Natural killer cell (primary cell): ENCODE measurements at regions not wholly inside any gene's neighbourhood (a gene's known extent, or its start where the extent isn't known, plus 50 kb on each side); places are given as distances from the start of the nearest gene placed in this dataset.

Source experiments
- ATAC-seq, 3 donors: fragments of 150-1000 bp in 2 of 3; fragments of 200-7000 bp in 1 of 3; cut with Tn5 transposase; 1 replicate in 1 of 3; 2 replicates in 2 of 3; pipeline ENCODE4 v1.10.0; 2021; ENCODE audit warnings: mild to moderate bottlenecking in 2 of 3, moderate library complexity in 2 of 3
- DNase-seq, 2 donors: peaks; one replicate each; pipeline versions ENCODE4 v3.0.0 to v3.0.0-alpha.2; 2013 to 2021; ENCODE audit warnings: mixed read lengths in 1 of 2
- H3K27ac ChIP-seq: one replicate; pipeline ENCODE4 v1.5.1; 2013; ENCODE audit warnings: mild to moderate bottlenecking, low read length
- H3K27me3 ChIP-seq: one replicate; pipeline ENCODE4 v1.6.1; 2013; ENCODE audit warnings: low read length; ENCODE audit not compliant: control insufficient read depth, insufficient read depth
- H3K36me3 ChIP-seq: one replicate; pipeline ENCODE4 v1.6.1; 2013; ENCODE audit warnings: low read length; ENCODE audit not compliant: control insufficient read depth, insufficient read depth
- H3K4me1 ChIP-seq: one replicate; pipeline ENCODE4 v1.6.1; 2013; ENCODE audit warnings: low read length; ENCODE audit not compliant: control insufficient read depth, insufficient read depth
- H3K4me3 ChIP-seq: one replicate; pipeline ENCODE4 v1.5.1; 2013; ENCODE audit warnings: low read length
- H3K9me3 ChIP-seq: one replicate; pipeline ENCODE4 v1.6.1; 2013; ENCODE audit warnings: low read length; ENCODE audit not compliant: control insufficient read depth, insufficient read depth
- H3K27ac Mint-ChIP-seq, 2 donors: one replicate each; pipeline ENCODE4 v1.8.0; 2022; ENCODE audit warnings: mild to moderate bottlenecking in 2 of 2, mixed read lengths in 2 of 2, moderate library complexity in 1 of 2
- H3K27me3 Mint-ChIP-seq, 2 donors: one replicate each; pipeline ENCODE4 v1.8.0; 2022; ENCODE audit warnings: low read depth in 2 of 2, mixed read lengths in 2 of 2
- H3K36me3 Mint-ChIP-seq: one replicate; pipeline ENCODE4 v1.8.0; 2022; ENCODE audit warnings: mixed read lengths
- H3K4me1 Mint-ChIP-seq, 2 donors: one replicate each; pipeline ENCODE4 v1.8.0; 2022; ENCODE audit warnings: mixed read lengths in 2 of 2
- H3K4me3 Mint-ChIP-seq: one replicate; pipeline ENCODE4 v1.8.0; 2022; ENCODE audit warnings: mild to moderate bottlenecking, moderate library complexity, mixed read lengths
- H3K9me3 Mint-ChIP-seq, 2 donors: one replicate each; pipeline ENCODE4 v1.8.0; 2022; ENCODE audit warnings: mixed read lengths in 2 of 2
- CTCF ChIP-seq: fragments of 200-600 bp; IDR thresholded peaks from one replicate; pipeline ENCODE4 v1.8.0; 2022; ENCODE audit warnings: antibody characterized with exemption
- WGBS: methylation state at CpG from one replicate; pipeline ENCODE4 v1.1.7; 2013; ENCODE audit warnings: missing lambda C conversion rate; ENCODE audit not compliant: insufficient coverage; 5-methylcytosine and 5-hydroxymethylcytosine counted together
- intact Hi-C: fragments of 100-400 bp; cut with micrococcal nuclease; formaldehyde crosslinking; loops from one replicate; pipeline ENCODE4 v1.14.2; 2022

GRCh38 chr3:177476921-177477435, 279.7 kb upstream of the TBL1XR1 start:
- ATAC-seq: no peak
- no peaks in the 10 kb centered on the region for H3K27me3 ChIP-seq
- H3K4me3 ChIP-seq: no peak overlapping the region
- Mint-ChIP-seq H3K27me3 (no peaks in the 10 kb centered on the region), H3K9me3 (no peaks in the 10 kb centered on the region), H3K4me3 (no peak overlapping the region), H3K4me1 (peaks cover 0 to 4% of the 10 kb centered on the region in 2 donors), H3K36me3 (no peaks in the 10 kb centered on the region), H3K27ac (no peak overlapping the region)
- TF ChIP-seq CTCF: no peak
- no peak overlapping the region for H3K27ac ChIP-seq
- no peaks in the 10 kb centered on the region for H3K4me1 ChIP-seq
- no peaks in the 10 kb centered on the region for H3K9me3 ChIP-seq
- H3K36me3 ChIP-seq: no peaks in the 10 kb centered on the region
- DNase-seq: no peak
- 93% methylated on average over 6 of the region's 6 CpGs for WGBS
- intact Hi-C loops: no loop called here

- Histone ChIP-seq H3K9me3 (no peaks in the 10 kb centered on the region), H3K27me3 (no peaks in the 10 kb centered on the region), H3K4me1 (no peaks in the 10 kb centered on the region), H3K27ac (no peak overlapping the region), H3K36me3 (no peaks in the 10 kb centered on the region), H3K4me3 (no peak overlapping the region)
- H3K4me3 Mint-ChIP-seq: no peak overlapping the region
- H3K36me3 Mint-ChIP-seq: no peaks in the 10 kb centered on the region
- ATAC-seq (no peak), DNase-seq (no peak)
- H3K27me3 Mint-ChIP-seq: no peaks in the 10 kb centered on the region
- peaks cover 0 to 4% of the 10 kb centered on the region in 2 donors for H3K4me1 Mint-ChIP-seq
- no peak for TF ChIP-seq CTCF
- intact Hi-C loops: no loop called here
- 85% methylated on average over 3 of the region's 4 CpGs for WGBS
- H3K27ac Mint-ChIP-seq: no peak overlapping the region
- H3K9me3 Mint-ChIP-seq: no peaks in the 10 kb centered on the region
These were observed 281.0 kb upstream of the TBL1XR1 start for GRCh38 chr3:177478170-177478867.

- no peak overlapping the region for H3K4me3 Mint-ChIP-seq
- H3K27ac Mint-ChIP-seq: no peak overlapping the region
- 92% methylated on average over 2 of the region's 2 CpGs for WGBS
- no peak overlapping the region for H3K4me3 ChIP-seq
- H3K27me3 ChIP-seq: no peaks in the 10 kb centered on the region
- no peaks in the 10 kb centered on the region for H3K36me3 Mint-ChIP-seq
- no peaks in the 10 kb centered on the region for H3K9me3 Mint-ChIP-seq
- H3K27me3 Mint-ChIP-seq: no peaks in the 10 kb centered on the region
- DNase-seq: no peak
- no peak overlapping the region for H3K27ac ChIP-seq
- H3K4me1 ChIP-seq: no peaks in the 10 kb centered on the region
- no peak for ATAC-seq
- no peaks in the 10 kb centered on the region for H3K36me3 ChIP-seq
- intact Hi-C loops: no loop called here
- H3K4me1 Mint-ChIP-seq: peaks cover 0 to 4% of the 10 kb centered on the region in 2 donors
- no peaks in the 10 kb centered on the region for H3K9me3 ChIP-seq
- no peak for TF ChIP-seq CTCF
These were observed 282.3 kb upstream of the TBL1XR1 start for GRCh38 chr3:177479630-177480029.

- Histone ChIP-seq H3K4me3 (no peak overlapping the region), H3K4me1 (no peaks in the 10 kb centered on the region), H3K9me3 (no peaks in the 10 kb centered on the region), H3K27ac (no peak overlapping the region), H3K27me3 (no peaks in the 10 kb centered on the region), H3K36me3 (no peaks in the 10 kb centered on the region)
- no peak overlapping the region for H3K27ac Mint-ChIP-seq
- H3K4me1 Mint-ChIP-seq: peaks cover 0 to 4% of the 10 kb centered on the region in 2 donors
- H3K27me3 Mint-ChIP-seq: no peaks in the 10 kb centered on the region
- intact Hi-C loops: no loop called here
- DNase-seq (no peak), ATAC-seq (no peak)
- peaks cover 12% of the 10 kb centered on the region for H3K36me3 Mint-ChIP-seq
- H3K4me3 Mint-ChIP-seq: no peak overlapping the region
- no peaks in the 10 kb centered on the region for H3K9me3 Mint-ChIP-seq
- 75% methylated on average over 2 of the region's 3 CpGs for WGBS
- TF ChIP-seq CTCF: no peak
These were observed 284.0 kb upstream of the TBL1XR1 start for GRCh38 chr3:177481329-177481728.
